ENCODE measurements at regions not wholly inside any gene's neighbourhood (a gene's known extent, or its start where the extent isn't known, plus 50 kb on each side); places are given as distances from the start of the nearest gene placed in this dataset.

DNA sequence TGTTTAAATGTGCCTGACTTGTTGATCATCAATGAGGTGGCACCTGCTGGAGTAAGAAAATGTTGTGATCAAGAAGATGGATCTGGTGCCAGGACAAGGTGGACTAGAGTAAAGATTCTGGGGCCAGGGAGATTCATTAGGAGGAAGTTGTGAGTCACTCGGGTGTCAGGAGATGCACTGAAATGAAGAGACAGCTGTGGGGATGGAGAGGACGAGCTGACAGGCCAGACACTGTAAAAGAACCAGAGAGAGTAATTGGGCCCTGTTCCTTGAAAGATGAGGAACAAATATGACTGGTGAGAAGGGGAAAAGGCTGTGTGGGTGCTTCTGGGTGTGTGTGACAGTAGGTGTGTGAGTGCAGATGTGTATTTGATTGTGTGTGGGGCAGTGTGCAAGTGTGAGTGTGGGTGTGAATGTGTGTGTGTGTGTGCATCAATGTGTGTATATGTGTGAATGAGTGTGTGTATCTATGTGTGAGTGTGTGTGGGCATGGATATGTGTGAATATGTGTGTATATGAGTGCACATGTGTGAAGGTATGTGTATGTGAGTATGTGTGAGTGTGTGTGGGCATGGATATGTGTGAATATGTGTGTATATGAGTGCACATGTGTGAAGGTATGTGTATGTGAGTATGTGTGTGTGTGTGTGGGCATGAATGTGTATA is 260.5 kb downstream of the RFC3 start:
- WGBS, 2 donors (ENCODE audit: low coverage in 1 of 2) = 67 to 70% methylated on average over 1 to 2 of the region's 2 CpGs
- Histone ChIP-seq H3K27ac (no peak overlapping the region), H3K4me3 (no peak overlapping the region), H3K27me3 (no peaks in the 10 kb centered on the region), H3K4me1 (peaks cover 0 to 9% (median 0%) of the 10 kb centered on the region in 3 donors), H3K9me3 (no peaks in the 10 kb centered on the region), H3K36me3 (no peaks in the 10 kb centered on the region)
- ATAC-seq = no peak
- TF ChIP-seq POLR2AphosphoS5 (IDR thresholded peaks at IDR 0.05) = no peak
- TF ChIP-seq, protein P1, sequence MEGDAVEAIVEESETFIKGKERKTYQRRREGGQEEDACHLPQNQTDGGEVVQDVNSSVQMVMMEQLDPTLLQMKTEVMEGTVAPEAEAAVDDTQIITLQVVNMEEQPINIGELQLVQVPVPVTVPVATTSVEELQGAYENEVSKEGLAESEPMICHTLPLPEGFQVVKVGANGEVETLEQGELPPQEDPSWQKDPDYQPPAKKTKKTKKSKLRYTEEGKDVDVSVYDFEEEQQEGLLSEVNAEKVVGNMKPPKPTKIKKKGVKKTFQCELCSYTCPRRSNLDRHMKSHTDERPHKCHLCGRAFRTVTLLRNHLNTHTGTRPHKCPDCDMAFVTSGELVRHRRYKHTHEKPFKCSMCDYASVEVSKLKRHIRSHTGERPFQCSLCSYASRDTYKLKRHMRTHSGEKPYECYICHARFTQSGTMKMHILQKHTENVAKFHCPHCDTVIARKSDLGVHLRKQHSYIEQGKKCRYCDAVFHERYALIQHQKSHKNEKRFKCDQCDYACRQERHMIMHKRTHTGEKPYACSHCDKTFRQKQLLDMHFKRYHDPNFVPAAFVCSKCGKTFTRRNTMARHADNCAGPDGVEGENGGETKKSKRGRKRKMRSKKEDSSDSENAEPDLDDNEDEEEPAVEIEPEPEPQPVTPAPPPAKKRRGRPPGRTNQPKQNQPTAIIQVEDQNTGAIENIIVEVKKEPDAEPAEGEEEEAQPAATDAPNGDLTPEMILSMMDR (IDR thresholded peaks at IDR 0.05) = no peak
- TF ChIP-seq EP300 (IDR thresholded peaks at IDR 0.05) = no peak
- no peak for TF ChIP-seq POLR2A (IDR thresholded peaks at IDR 0.05)

DNA sequence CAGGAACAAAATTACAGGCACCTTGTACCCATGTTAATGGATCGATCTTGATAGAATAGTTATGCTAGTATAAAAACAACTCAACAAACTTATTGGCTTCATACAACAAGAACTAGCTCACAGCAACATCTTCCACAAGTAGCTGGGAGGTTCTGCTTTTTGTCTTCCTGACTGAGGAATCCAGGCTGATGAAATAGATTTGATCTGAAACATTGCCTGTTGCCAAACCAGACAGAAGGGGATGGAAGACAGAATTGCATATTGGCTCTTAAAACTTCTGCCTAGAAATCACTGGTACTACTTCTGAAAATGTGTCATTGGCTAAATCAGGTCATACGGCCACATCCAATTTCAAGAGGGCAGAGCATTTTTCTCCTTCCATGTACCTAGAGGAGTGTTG is 267.3 kb downstream of the RFC3 start:
- TF ChIP-seq POLR2A (IDR thresholded peaks at IDR 0.05) (no peak), POLR2AphosphoS5 (IDR thresholded peaks at IDR 0.05) (no peak), EP300 (IDR thresholded peaks at IDR 0.05) (no peak)
- TF ChIP-seq, protein P1 (IDR thresholded peaks at IDR 0.05) = no peak
- H3K9me3 ChIP-seq = no peaks in the 10 kb centered on the region
- H3K27me3 ChIP-seq = no peaks in the 10 kb centered on the region
- H3K4me3 ChIP-seq = no peak overlapping the region
- no peaks in the 10 kb centered on the region for H3K4me1 ChIP-seq
- H3K36me3 ChIP-seq = no peaks in the 10 kb centered on the region
- no peak overlapping the region for H3K27ac ChIP-seq
- ATAC-seq = no peak
- WGBS, 2 donors (ENCODE audit: low coverage in 1 of 2) = 68 to 100% methylated on average over 2 of the region's 2 CpGs

DNA sequence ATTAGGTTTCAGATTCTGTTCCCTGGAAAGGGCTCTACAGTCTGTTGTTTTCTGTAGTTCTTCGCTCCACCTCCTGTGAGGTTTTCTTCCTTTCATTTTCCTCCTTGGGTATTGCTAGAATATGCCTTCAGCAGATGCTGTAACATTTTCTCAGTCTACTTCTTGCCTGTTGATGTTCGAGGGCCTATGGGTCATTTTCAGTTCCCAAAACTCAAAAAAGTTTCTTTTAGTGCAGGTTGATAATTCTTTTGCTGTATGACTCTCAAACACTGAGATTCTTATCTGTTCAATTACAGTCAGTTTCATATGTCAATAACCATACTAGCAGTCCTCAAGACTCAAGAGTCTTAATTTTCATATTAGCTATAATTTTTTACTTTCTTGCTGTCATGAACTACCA is 268.3 kb downstream of the RFC3 start:
- TF ChIP-seq POLR2A (IDR thresholded peaks at IDR 0.05) (no peak), POLR2AphosphoS5 (IDR thresholded peaks at IDR 0.05) (no peak), EP300 (IDR thresholded peaks at IDR 0.05) (no peak)
- TF ChIP-seq, protein P1 (IDR thresholded peaks at IDR 0.05) = no peak
- Histone ChIP-seq H3K4me1 (no peaks in the 10 kb centered on the region), H3K27me3 (no peaks in the 10 kb centered on the region), H3K27ac (no peak overlapping the region), H3K9me3 (no peaks in the 10 kb centered on the region), H3K36me3 (no peaks in the 10 kb centered on the region), H3K4me3 (no peak overlapping the region)
- WGBS, 2 donors (ENCODE audit: low coverage in 1 of 2) = 86 to 100% methylated on average over 1 to 2 of the region's 2 CpGs
- no peak for ATAC-seq

DNA sequence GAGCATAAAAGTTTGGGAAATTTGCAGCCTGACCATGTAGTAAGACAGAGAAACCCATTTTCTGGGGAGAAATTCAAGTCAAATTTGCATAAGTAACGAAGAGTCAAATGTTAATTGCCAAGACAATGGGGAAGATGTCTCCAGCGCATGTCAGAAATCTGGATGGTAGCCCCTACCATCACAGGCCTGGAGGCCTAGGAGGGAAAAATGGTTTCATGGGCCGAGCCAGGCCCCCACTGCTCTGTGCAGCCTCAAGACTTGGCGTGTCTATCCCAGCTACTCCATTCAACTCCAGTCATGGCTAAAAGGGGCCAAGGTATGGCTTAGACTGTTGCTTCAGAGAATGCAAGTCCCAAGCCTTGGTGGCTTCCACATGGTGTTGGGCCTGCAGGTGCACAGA is 269.8 kb downstream of the RFC3 start:
- H3K9me3 ChIP-seq = no peaks in the 10 kb centered on the region
- no peaks in the 10 kb centered on the region for H3K4me1 ChIP-seq
- WGBS, 2 donors (ENCODE audit: low coverage in 1 of 2) = 84 to 100% methylated on average over 3 to 4 of the region's 4 CpGs
- H3K27ac ChIP-seq = no peak overlapping the region
- TF ChIP-seq, protein P1 (IDR thresholded peaks at IDR 0.05) = no peak
- no peak for TF ChIP-seq POLR2A (IDR thresholded peaks at IDR 0.05)
- no peaks in the 10 kb centered on the region for H3K27me3 ChIP-seq
- no peaks in the 10 kb centered on the region for H3K36me3 ChIP-seq
- no peak overlapping the region for H3K4me3 ChIP-seq
- ATAC-seq = no peak

DNA sequence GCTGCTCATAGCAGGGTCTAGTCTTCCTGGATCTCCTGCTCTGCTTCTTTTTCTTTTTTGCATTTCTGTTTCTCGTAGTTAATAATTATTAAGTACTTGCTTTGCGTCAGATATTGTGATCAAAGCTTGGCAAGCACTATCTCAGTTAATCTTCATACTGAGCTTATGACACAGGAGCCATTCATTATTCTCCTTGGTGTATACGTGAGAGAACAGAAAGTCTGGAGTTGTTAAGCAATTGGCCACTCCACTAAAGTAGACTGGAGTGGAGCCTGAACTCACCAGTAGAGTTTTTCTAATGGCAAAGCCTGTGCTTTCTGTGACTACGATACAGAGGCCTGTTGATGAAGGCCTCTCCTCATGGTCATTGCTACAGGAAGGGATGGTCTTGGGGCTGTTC is 285.9 kb downstream of the RFC3 start:
- 78 to 81% methylated on average over 2 to 3 of the region's 4 CpGs for WGBS, 2 donors (ENCODE audit: low coverage in 1 of 2)

More for the DNA sequence above, 285.9 kb downstream of the RFC3 start:
- no peak overlapping the region for H3K27ac ChIP-seq
- H3K36me3 ChIP-seq = no peaks in the 10 kb centered on the region
- no peak for ATAC-seq
- no peak for TF ChIP-seq EP300 (IDR thresholded peaks at IDR 0.05)
- no peak for TF ChIP-seq POLR2AphosphoS5 (IDR thresholded peaks at IDR 0.05)
- no peak for TF ChIP-seq POLR2A (IDR thresholded peaks at IDR 0.05)
- TF ChIP-seq, protein P1 (IDR thresholded peaks at IDR 0.05) = no peak
- H3K9me3 ChIP-seq = no peaks in the 10 kb centered on the region
- H3K27me3 ChIP-seq = no peaks in the 10 kb centered on the region
- H3K4me1 ChIP-seq = no peaks in the 10 kb centered on the region
- H3K4me3 ChIP-seq = no peak overlapping the region

Data from gastroesophageal sphincter (tissue), 4 donors.